Endothelial cell of umbilical vein (primary cell): ENCODE measurements at regions not wholly inside any gene's neighbourhood (a gene's known extent, or its start where the extent isn't known, plus 50 kb on each side); places are given as distances from the start of the nearest gene placed in this dataset.

ENCODE experiments used
- EZH2 ChIP-seq: IDR thresholded peaks from 2 replicates; pipeline ENCODE4 v1.6.1; 2012; ENCODE audit warnings: borderline replicate concordance, low read depth, mild to moderate bottlenecking, moderate library complexity, low read length, inconsistent platforms; ENCODE audit not compliant: severe bottlenecking
- GATA2 ChIP-seq: IDR thresholded peaks from 2 replicates; pipeline ENCODE4 v1.7.0; 2011; ENCODE audit warnings: low read depth, mild to moderate bottlenecking, moderate library complexity, mixed read lengths, low read length; ENCODE audit not compliant: insufficient read length, insufficient read depth
- JUN ChIP-seq: IDR thresholded peaks from 2 replicates; pipeline ENCODE4 v1.6.1; 2011; ENCODE audit warnings: borderline replicate concordance, low read depth; ENCODE audit not compliant: insufficient read length, insufficient read depth
- POLR2A ChIP-seq: IDR thresholded peaks from 2 replicates; pipeline ENCODE4 v1.6.1; 2012; ENCODE audit warnings: low read depth, mild to moderate bottlenecking, control low read depth, low read length
- TF ChIP-seq, protein P1 (sequence below), 2 donors: IDR thresholded peaks; 1 replicate in 1 of 2; 2 replicates in 1 of 2; pipeline ENCODE4 v1.5.1; 2011; ENCODE audit warnings: low read length in 2 of 2, mild to moderate bottlenecking in 2 of 2, moderate library complexity in 2 of 2, control low read depth in 1 of 2, inconsistent platforms in 1 of 2, low read depth in 1 of 2; ENCODE audit not compliant: insufficient read depth in 1 of 2; ENCODE audit errors: extremely low read depth in 1 of 2
- TF ChIP-seq, protein P2 (sequence below): IDR thresholded peaks from 2 replicates; pipeline ENCODE4 v1.6.1; 2011; ENCODE audit not compliant: insufficient read depth, insufficient read length

GRCh38 chr14:39956372-39956771 lies 524.1 kb upstream of the FBXO33 start:
- TF ChIP-seq, protein P1, sequence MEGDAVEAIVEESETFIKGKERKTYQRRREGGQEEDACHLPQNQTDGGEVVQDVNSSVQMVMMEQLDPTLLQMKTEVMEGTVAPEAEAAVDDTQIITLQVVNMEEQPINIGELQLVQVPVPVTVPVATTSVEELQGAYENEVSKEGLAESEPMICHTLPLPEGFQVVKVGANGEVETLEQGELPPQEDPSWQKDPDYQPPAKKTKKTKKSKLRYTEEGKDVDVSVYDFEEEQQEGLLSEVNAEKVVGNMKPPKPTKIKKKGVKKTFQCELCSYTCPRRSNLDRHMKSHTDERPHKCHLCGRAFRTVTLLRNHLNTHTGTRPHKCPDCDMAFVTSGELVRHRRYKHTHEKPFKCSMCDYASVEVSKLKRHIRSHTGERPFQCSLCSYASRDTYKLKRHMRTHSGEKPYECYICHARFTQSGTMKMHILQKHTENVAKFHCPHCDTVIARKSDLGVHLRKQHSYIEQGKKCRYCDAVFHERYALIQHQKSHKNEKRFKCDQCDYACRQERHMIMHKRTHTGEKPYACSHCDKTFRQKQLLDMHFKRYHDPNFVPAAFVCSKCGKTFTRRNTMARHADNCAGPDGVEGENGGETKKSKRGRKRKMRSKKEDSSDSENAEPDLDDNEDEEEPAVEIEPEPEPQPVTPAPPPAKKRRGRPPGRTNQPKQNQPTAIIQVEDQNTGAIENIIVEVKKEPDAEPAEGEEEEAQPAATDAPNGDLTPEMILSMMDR (IDR thresholded peaks at IDR 0.05; ENCODE audit: extremely low read depth in 1 of 2, insufficient read depth in 1 of 2, low read depth in 1 of 2, low read length in 2 of 2) = no peak
- TF ChIP-seq, protein P2, sequence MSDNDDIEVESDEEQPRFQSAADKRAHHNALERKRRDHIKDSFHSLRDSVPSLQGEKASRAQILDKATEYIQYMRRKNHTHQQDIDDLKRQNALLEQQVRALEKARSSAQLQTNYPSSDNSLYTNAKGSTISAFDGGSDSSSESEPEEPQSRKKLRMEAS = no peak
- TF ChIP-seq POLR2A (no peak), JUN (no peak), EZH2 (no peak), GATA2 (no peak)
